Stimulated activated naive CD8-positive, alpha-beta T cell treated with anti-CD3 and anti-CD28 coated beads, Interleukin-15, Interleukin-2, amounts not matched to agents 100 U/mL and 50 U/mL, for 24 hours (primary cell): ENCODE measurements at regions not wholly inside any gene's neighbourhood (a gene's known extent, or its start where the extent isn't known, plus 50 kb on each side); places are given as distances from the start of the nearest gene placed in this dataset.

Experiments used
- ATAC-seq: fragments of 150-1000 bp; cut with Tn5 transposase; one replicate; pipeline ENCODE4 v1.10.0; 2021
- DNase-seq: peaks from one replicate; pipeline ENCODE4 v3.0.0; 2021

- DNase-seq: no peak
- ATAC-seq: no peak
These were observed 474.3 kb downstream of the RSL24D1 start for GRCh38 chr15:54722342-54722986.

- no peak for ATAC-seq
- no peak for DNase-seq
These were observed 477.4 kb downstream of the RSL24D1 start for GRCh38 chr15:54719325-54719724.

GRCh38 chr15:54707805-54708752, 488.7 kb downstream of the RSL24D1 start:
- DNase-seq (no peak), ATAC-seq (no peak)

- no peak for DNase-seq
- ATAC-seq: no peak
These were observed 509.1 kb downstream of the RSL24D1 start for GRCh38 chr15:54687628-54688027.
